DMS 273 treated with DMSO at 0.1 percent for 48 hours (cell line): ENCODE measurements at regions not wholly inside any gene's neighbourhood (a gene's known extent, or its start where the extent isn't known, plus 50 kb on each side); places are given as distances from the start of the nearest gene placed in this dataset.

ENCODE experiments used
- DNase-seq: peaks from one replicate; lab custom pipeline; 2025; lab: John Stamatoyannopoulos, UW

GRCh38 chr5:14983666-14984441 is 112.3 kb upstream of the ANKH start:
- no peak for DNase-seq

GRCh38 chr5:14980698-14981097 is 109.1 kb upstream of the ANKH start:
- DNase-seq = no peak

GRCh38 chr5:14977058-14977685 is 105.6 kb upstream of the ANKH start:
- no peak for DNase-seq

- no peak for DNase-seq
Observed at GRCh38 chr5:14976486-14976885, 104.9 kb upstream of the ANKH start.

- DNase-seq = no peak
Observed at GRCh38 chr5:14971873-14972272, 100.3 kb upstream of the ANKH start.

GRCh38 chr5:14968796-14969195 is 97.2 kb upstream of the ANKH start:
- no peak for DNase-seq

- no peak for DNase-seq
Observed at GRCh38 chr5:14967166-14967565, 95.6 kb upstream of the ANKH start.

- no peak for DNase-seq
Observed at GRCh38 chr5:14965815-14966214, 94.2 kb upstream of the ANKH start.

GRCh38 chr5:14962604-14963003 is 91.0 kb upstream of the ANKH start:
- DNase-seq = no peak

- no peak for DNase-seq
Observed at GRCh38 chr5:14960120-14960462, 88.5 kb upstream of the ANKH start.

GRCh38 chr5:14959399-14960119 is 88.0 kb upstream of the ANKH start:
- DNase-seq = no peak

- DNase-seq = no peak
Observed at GRCh38 chr5:14958188-14958587, 86.6 kb upstream of the ANKH start.

GRCh38 chr5:14956423-14957046 is 85.0 kb upstream of the ANKH start:
- DNase-seq = no peak

GRCh38 chr5:14954616-14955343 is 83.2 kb upstream of the ANKH start:
- DNase-seq = no peak

- DNase-seq = no peak
Observed at GRCh38 chr5:14954216-14954615, 82.6 kb upstream of the ANKH start.

- no peak for DNase-seq
Observed at GRCh38 chr5:14953075-14953607, 81.6 kb upstream of the ANKH start.

- no peak for DNase-seq
Observed at GRCh38 chr5:14948383-14948782, 76.8 kb upstream of the ANKH start.

- no peak for DNase-seq
Observed at GRCh38 chr5:14946815-14947620, 75.4 kb upstream of the ANKH start.

GRCh38 chr5:14945450-14945849 is 73.9 kb upstream of the ANKH start:
- DNase-seq = no peak

GRCh38 chr5:14944996-14945395 is 73.4 kb upstream of the ANKH start:
- no peak for DNase-seq

- DNase-seq = no peak
Observed at GRCh38 chr5:14944350-14944739, 72.8 kb upstream of the ANKH start.
